Kasumi-1 (cell line): ENCODE measurements at regions not wholly inside any gene's neighbourhood (a gene's known extent, or its start where the extent isn't known, plus 50 kb on each side); places are given as distances from the start of the nearest gene placed in this dataset.
"Not testable (repeated sequence)": the region's sequence is repeated elsewhere in the genome, so short reads cannot be mapped to it uniquely, and the experiment has no call there.

Experiments
- DNase-seq, 2 experiments: peaks; one replicate each; lab custom pipeline; 2025; lab: John Stamatoyannopoulos, UW

DNA sequence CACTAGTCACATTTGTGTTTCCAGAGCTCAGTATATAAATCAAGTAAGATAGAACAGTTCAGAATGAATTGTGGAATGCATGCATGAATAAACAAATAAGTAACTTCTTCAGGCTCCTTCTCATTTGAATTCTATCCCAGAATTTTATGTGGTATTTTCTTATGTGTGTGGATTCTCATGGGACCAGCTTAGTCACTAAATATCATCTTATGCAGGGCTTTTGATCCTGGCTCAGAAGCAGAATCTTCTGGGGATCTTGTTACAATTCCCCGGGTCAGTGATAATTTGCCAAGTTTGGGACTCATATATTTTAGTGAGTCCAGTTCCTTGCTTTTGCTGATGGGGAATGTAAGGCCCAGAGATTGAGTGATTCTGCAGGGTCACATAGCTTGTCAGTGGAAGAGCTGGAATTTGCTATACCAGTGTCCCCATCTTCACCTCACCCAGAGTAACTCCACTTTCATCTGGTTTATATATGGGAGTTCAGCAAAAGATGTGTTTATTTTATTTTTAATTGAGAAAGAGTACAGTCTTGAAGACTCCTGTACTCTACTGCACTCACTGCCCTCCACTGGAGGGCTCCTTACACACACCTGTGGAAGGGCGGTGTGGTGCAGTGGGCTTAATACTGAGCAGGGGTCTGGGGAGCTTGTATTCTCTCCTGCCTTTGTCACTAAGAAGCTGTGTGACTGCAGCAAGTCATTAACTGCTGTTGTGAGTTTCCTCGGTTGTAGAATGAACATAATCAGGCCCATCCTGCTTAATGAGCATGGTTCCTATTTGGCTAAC, 198.2 kb upstream of the CXorf66 start:
- no peak for DNase-seq

DNA sequence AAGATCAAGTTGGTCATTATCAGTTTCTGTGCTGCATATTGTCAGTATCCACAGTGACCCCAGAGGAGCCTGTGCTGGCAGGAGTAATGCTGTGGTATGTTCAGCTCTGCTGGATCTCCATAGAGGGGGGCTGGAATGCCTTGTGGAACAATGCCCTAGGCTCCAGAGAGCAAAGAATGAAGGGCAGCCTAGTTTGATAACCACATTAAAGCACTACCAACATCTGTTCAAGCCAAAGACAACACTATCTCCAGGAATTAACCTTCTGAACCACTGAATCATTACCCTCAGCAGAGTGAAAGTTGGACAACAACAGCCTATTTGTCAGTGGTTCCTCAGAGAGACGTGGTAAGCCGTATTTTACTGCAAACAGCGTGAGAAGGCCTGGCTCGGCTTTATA, 192.3 kb upstream of the CXorf66 start:
- no peak for DNase-seq

DNA sequence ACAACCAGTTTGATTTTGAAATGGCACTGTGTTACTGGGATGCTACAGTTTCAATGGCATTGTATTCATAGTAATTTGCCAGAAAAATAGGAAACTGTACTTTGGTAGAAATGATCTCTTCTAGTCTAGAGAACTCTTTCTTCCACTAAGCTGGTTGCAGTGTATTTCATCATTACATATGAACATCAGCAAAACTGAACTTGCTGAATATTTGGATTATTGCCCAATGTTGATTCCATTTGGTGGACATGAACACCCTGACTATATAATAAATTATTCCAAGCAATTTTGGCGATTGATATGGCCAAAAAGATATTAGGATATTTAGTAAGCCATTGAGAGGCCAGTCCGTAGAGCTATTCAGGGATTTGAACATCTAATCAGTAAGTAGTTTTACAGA, 191.8 kb upstream of the CXorf66 start:
- DNase-seq = no peak

DNA sequence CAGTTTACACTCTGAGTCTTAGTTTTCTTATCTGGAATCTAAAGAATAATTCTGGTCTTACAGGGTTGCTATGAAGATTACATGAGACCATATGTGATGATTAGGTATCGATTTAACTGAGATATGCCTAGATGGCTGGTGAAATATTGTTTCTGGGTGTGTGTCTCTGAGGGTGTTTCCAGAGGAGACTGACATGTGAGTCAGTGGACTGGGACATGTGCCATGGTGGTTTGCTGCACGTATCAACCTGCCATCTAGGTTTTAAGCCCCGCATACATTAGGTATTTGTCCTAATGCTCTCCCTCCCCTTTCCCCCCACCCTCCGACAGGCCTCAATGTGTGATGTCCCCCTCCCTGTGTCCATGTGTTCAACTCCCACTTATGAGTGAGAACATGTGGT, 186.0 kb upstream of the CXorf66 start:
- no peak for DNase-seq

DNA sequence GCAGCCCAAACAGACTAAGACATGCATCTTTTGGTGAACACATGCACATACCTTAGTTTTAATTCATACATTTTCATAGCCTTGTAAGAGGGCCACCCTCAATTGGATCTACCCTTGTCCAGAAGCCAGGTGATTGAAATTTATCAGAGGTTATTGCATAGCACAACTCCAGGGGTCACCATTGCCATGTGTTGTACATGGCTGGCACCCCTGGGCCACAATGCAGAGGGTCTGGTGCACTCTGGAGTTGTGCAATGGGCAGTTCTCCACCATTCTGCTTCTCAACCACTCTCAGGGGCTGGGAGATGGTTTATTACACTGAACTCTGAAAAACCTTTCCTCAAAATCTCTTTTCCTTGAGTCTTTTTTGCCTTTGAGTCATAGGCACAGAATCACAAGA, 184.4 kb upstream of the CXorf66 start:
- no peak for DNase-seq

DNA sequence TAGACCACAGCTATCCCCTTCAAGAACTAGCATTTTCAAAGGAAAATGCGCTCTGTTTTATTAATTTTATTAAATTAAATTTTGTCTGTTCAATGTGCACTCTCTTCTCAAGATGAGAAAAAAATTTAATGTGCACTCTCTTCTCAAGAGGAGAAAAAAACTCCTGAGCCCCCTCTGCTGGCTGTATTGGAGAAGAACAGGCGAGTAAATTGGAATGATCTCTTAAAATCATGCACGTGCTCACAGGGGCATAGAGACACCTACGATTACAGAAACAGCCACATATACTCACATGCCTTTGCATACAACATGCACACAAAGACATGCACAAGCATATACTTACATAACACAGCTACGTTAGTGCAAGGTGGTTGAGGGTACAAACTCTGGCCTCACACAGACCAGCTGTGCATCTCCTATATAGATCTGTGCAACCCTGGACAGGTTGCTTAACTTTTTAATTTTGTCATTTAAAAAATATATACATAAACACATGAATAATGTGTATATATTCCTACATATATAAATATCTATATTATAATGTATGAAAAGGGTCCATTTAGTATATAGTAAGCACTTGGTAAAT, 176.2 kb upstream of the CXorf66 start:
- DNase-seq = peak; percentile 44 to 48

DNA sequence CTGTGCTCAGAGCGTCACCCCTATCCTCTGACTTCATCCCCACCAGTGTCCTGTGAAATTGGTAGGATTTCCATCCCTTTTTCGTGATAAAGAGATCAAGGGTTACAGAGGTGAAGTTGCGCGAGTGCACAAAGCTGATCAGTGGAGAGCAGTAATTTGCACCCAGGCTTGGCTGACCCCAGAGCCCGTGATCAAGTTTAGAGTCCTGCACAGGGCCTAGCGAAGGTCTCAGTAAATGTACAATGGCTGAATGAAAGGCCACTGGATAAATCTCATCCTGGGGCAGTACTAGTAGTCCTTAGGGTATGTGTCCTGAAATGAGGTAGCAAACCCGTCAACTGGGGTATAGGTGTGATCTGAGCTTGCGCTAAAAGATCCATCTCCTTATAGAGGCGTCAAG, 173.2 kb upstream of the CXorf66 start:
- DNase-seq = not testable (repeated sequence)

DNA sequence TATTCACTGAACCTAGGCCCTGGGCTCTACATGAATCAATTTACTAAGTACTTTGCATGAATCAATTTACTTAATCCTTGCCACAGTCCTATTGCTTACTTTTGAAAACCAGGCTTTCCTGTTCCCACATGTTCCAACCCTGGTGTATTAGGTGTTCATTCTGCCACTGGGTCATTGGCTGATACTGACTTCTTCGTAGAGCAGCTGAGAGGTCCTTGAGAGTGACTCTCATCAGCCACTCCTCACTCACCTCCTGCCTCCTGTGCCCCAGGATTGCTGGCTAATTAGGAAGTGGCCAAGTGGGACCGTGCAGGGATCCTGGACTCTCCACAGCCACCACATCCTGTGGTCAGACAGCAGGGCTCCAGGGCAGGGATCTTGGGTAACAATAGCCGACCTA, 172.7 kb upstream of the CXorf66 start:
- not testable (repeated sequence) for DNase-seq

DNA sequence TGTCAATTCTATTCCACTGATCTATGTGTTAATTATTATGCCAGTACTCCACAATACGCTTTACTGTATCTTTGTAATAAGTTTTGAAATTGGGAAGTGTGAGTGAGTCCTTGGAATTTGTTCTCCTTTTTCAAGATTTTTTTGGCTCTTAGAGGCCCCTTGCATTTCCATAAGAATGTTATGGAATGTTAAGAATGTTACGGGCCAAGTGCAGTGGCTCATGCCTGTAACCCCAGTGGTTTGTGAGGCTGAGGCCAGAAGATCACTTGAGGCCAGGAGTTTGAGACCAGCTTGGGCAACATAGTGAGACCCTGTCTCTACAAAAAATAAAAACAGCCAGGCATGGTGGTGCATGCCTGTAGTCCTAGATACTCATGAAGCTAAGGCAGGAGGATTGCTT, 167.6 kb upstream of the CXorf66 start:
- no peak for DNase-seq

DNA sequence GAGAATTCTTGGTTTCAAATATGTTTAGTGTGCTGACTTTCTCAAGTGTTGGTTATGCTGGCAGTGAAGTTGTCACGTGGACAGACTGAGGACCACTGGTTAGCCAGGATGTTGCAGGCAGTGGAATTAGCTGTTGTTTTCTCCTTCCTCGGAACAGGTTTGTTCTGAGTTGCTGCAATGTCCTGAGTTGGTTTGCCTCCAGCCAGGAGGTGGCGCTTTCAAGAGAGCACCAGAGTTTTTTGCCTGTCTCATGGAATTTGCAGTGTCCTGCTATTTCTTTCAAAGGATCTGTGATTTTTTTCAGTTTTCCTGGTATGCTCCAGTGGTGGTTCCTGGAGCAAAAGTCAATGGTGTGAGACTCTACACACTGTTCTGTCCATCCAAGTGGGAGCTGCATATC, 158.1 kb upstream of the CXorf66 start:
- DNase-seq = peak in 1 of 2 experiments; percentile 0

DNA sequence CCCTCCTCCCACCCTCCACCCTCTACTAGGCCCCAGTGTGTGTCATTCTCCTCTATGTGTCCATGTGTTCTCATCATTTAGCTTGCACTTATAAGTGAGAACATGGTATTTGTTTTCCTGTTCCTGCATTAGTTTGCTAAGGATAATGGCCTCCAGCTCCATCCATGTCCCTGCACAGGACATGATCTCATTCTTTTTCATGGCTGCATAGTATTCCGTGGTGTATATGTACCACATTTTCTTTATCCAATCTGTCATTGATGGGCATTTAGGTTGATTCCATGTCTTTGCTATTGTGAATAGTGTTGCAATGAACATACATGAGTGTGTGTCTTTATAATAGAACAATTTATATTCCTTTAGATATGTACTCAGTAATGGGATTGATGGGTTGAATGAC, 148.7 kb upstream of the CXorf66 start:
- DNase-seq = not testable (repeated sequence)

DNA sequence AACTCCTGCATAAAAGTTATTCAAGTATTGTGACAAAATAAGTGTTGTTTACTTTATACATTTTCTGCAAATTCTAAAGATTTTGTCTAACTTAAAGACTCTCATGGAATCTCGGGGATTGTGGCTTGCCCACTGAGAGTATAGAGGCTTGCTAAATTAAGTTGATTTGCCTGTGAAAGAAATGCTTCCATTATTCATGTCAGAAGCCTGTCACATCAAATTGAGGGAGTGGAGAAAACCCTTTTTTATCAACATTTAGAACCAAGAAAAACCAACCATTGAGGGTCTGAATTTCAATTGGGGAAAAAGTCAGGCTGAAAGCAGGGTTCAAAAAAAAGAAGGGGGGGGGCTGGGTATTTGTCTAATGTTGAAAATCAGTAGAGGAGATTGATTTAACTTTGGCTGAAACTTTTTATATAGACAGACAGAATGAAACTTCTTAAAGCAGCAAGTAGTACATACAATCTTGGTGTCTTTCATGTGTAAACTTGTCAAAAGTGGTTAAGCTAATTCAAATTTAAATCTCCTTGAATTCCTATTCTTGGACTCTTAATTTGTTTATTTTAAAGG, 144.8 kb upstream of the CXorf66 start:
- DNase-seq = no peak

DNA sequence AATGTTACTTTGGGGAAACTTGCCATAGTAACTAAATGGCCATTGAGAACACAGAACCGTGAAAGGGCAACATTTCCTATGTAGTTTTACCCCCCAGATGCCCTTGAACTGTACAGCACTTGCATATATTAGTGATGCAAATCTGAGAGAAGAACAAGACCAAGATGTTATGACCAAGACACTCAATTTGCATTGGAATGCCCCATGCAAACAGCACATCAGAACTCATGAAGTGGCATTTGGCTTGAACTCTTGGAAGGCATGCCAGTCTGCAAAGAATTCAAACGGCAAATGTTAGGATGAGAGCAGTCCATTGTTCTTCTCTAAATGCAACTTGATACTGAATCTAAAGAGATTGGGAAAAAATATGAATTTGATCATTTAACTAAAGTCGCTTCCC, 139.4 kb upstream of the CXorf66 start:
- DNase-seq = no peak

DNA sequence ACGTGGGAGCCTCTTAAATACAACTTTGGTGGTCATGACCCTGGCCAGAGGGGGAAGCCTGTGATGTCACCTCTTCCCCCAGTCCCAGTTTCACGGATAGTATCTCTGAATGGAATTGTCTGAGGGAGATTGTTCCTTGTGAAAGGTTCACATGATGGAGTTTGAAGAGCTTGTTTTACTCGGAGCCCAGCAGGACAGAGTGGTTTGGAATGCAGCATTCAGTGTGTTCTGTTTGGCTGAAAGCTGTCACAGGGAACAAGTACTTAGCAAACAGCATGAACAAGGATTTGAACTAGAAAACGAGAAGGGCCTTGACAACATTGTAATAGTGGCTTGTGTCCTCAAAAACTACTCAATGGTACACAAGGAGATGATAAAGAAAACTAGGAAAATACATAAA, 133.9 kb upstream of the CXorf66 start:
- no peak for DNase-seq

DNA sequence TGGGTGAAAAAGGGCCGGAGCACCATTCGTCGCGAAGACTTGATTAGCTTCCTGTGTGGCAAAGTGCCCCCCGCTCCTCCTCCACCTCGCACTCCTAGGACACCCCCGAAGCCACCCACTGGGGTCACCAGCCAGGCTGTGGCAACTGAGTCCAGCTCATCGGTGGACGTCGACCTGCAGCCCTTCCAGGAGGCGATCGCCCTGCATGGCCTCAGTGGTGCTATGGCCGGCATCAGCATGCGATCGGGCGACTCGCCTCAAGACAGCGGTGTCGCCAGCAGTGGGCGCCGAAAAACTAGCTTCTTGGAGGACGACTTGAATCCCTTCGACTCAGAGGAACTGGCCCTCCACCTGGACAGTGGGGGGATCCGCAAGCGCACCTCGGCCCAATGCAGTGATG, 126.8 kb upstream of the CXorf66 start:
- no peak for DNase-seq

DNA sequence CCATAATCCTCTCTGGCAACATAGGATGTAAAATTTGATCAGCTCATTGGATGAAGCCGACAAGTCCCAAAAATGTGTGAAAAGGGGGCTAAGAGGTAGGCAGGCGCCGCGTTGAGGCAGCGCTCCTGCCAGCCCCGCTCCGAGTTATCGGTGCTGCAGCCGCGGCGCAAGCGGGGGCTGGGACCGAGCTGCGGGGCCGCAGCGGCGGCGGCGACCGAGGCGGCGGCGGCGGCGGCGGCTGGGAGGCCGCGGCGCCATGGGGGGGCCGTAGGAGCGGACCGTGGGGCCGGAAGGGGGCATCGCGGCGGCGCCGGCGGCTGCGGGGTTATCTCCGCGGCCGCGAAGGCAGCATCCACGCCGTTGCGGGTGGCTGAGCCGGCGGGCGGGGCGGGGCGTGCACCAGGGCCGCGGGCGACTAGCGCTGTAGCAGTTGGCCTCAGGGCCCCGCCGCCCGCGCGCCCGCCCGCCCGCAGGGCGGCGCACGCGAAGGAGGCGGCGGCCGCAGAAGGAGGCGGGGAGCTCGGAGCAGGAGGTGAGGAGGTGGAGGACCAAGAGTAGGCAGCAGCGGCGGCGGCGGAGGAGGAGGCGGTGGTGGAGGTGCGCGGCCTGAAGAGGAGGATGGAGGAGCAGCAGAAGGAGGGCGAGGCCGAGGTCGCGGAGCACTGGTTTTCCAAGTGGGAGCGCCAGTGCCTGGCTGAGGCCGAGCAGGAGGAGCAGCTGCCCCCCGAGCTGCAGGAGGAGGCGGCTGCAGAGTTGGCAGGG, 126.0 kb upstream of the CXorf66 start:
- no peak for DNase-seq

DNA sequence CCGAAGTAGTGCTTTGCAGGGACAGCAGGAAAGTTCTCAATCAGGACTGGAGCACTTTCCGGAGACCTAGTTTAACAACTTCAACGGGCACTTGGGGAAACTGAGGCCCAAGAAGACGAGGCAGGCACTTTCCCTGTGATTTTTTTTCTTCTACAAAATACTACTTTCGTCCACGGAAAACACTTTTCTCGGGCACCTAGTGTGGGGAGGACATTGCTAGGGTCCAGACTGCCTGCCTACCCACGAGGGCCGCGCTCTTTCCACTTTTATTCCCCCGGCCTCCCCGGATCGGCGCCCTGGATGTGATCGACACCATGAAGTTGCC, 125.4 kb upstream of the CXorf66 start:
- DNase-seq = no peak

DNA sequence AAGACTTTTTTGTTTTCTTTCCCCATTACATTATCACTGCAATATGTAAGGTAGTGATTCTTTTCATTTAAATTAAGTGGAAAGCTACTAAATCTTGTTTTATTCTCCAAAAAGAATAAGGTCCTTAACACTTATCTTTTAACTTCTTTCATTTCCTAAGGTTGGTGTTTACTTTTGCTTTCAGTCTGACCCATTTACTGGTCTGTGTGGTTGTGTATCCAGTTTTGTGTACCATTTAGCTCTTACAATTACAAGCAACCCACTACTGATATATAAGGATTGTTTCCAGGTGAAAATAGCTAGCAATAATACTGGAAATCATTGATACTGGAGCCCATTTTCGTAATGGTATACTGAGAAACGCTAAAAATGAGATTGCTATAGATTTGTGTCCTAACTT, 123.1 kb upstream of the CXorf66 start:
- no peak for DNase-seq

DNA sequence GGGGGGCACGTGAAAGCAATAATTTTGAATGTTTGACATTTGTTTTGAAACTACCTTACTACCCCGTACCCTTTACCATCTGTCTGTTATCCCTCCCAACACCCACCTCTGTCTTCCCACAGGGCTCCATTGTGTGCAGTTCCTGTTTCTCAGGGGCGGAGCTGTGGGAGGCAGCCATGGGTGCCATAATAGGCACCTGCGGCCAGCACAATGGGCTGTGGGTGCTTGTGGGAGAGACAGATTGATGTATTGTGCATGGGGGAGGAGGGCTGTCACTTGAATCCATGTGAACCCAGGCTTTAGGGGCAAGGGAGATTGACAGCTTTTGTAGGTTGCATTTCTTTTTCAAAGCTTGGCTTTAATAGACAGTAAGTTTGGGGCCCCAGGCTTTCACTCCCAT, 122.6 kb upstream of the CXorf66 start:
- DNase-seq = no peak

DNA sequence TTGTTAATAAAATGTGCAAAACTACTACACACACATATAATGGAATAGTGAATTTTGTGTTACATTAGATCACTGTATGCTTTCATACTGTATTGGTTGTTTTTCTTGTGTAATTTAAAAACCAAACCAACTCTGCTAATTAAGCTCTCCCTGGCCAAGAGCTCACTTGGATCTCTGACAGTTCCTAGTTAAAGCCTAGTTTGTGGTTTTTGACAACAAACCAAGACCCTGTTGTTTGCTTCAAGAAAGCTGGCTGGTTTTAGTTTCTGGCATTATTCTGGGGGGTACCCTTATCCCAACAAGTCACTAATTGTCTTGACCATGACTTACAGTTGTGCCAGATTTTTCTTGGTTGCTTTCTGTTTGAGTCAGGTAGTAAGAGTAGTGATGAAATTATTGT, 121.4 kb upstream of the CXorf66 start:
- no peak for DNase-seq

DNA sequence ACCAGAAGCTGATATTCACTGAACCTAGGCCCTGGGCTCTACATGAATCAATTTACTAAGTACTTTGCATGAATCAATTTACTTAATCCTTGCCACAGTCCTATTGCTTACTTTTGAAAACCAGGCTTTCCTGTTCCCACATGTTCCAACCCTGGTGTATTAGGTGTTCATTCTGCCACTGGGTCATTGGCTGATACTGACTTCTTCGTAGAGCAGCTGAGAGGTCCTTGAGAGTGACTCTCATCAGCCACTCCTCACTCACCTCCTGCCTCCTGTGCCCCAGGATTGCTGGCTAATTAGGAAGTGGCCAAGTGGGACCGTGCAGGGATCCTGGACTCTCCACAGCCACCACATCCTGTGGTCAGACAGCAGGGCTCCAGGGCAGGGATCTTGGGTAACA, 109.5 kb upstream of the CXorf66 start:
- not testable (repeated sequence) for DNase-seq

DNA sequence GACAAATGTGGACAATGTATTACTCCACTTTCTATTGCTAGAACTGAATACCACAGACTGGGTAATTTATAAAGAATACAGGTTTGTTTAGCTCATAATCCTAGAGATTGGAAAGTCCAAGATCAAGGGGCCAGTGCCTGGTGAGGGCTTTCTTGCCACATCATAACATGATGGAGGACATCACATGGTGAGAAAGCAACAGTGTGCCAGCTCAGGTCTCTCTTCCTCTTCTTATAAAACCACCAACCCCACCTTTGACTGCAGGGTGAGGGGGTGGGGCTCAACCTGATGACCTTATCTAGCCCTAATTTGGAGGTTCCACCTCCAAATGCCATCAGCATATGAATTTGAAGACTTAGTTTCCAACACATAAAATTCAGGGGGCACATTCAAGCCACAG, 105.7 kb upstream of the CXorf66 start:
- no peak for DNase-seq
